AG09319 (cell line): ENCODE measurements at regions not wholly inside any gene's neighbourhood (a gene's known extent, or its start where the extent isn't known, plus 50 kb on each side); places are given as distances from the start of the nearest gene placed in this dataset.
A peak's percentile ranks its signal among the peaks of the same experiment; 100 is the strongest.

Experiments used
- DNase-seq: peaks from one replicate; pipeline ENCODE4 v3.0.0-alpha.2; 2010; ENCODE audit warnings: low read depth; ENCODE audit errors: extremely low read depth
- TF ChIP-seq, protein P1 (sequence below): IDR thresholded peaks from 2 replicates; pipeline ENCODE4 v1.5.1; 2011; ENCODE audit warnings: low read depth, mild to moderate bottlenecking, inconsistent platforms, low read length, moderate library complexity

- peak; percentile 16 for DNase-seq
- TF ChIP-seq, protein P1, sequence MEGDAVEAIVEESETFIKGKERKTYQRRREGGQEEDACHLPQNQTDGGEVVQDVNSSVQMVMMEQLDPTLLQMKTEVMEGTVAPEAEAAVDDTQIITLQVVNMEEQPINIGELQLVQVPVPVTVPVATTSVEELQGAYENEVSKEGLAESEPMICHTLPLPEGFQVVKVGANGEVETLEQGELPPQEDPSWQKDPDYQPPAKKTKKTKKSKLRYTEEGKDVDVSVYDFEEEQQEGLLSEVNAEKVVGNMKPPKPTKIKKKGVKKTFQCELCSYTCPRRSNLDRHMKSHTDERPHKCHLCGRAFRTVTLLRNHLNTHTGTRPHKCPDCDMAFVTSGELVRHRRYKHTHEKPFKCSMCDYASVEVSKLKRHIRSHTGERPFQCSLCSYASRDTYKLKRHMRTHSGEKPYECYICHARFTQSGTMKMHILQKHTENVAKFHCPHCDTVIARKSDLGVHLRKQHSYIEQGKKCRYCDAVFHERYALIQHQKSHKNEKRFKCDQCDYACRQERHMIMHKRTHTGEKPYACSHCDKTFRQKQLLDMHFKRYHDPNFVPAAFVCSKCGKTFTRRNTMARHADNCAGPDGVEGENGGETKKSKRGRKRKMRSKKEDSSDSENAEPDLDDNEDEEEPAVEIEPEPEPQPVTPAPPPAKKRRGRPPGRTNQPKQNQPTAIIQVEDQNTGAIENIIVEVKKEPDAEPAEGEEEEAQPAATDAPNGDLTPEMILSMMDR: no peak
These were observed 537.3 kb upstream of the NR2F2 start for GRCh38 chr15:95793231-95793630.

DNA sequence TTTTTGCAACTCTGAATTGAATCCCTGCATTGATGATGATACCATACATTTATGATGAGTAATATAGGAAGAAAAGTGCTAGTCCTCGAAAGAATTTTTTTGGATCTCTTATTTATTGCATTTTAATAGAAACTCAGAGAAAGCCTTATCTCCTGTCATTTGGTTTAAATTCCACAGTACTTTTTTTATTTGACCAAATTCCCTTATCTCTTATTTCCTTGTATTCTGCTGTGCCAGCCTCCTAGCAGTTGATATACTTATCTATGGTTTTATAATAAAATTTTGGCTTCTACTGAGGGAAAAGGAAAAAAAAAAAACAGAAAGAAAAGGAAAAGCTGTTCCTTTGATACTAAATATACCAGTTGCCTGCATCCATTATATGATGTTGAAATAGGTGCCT lies 535.1 kb upstream of the NR2F2 start:
- no peak for DNase-seq
- TF ChIP-seq, protein P1: no peak

GRCh38 chr15:95799286-95800200 lies 531.0 kb upstream of the NR2F2 start:
- TF ChIP-seq, protein P1: no peak
- peak; percentile 32 for DNase-seq

DNA sequence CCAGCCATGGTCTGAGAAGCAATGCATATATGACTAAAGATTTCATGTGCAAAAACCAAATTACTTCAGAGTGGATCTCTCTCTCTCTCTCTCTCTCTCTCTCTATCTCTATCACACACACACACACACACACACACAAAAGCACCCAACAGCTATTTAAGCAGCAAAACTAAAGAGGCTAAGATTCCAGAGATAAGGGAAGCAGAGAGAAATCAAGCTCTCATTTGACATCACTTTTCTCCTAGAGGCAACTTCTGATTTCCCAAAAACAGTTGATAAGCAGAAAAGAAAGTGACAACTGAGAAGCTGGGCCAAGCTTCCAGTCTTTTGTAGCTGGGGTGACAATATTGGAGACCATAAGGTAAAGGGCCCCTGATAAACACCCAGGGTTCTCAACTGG lies 526.0 kb upstream of the NR2F2 start:
- DNase-seq: no peak
- TF ChIP-seq, protein P1: no peak

GRCh38 chr15:95812491-95812890 lies 518.0 kb upstream of the NR2F2 start:
- TF ChIP-seq, protein P1: no peak
- no peak for DNase-seq

DNA sequence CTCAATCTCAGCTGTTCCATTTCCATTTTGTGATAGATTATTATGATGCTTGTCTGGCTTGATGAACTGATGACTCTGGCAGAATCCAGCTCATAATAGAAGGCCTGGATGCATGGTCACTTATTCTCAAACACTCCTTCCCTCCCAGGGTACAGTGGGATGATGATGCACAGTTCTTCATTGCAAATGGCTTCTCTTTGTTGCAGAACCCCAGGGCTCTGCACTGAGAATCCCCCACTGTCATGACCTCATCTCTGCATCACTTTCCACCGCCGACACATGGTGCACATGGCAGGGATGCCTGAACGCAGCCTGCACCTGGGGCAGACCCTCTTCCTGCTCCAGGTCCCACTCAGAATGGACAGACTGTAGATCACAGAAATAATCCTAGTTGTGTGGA lies 515.6 kb upstream of the NR2F2 start:
- TF ChIP-seq, protein P1: no peak
- DNase-seq: no peak

DNA sequence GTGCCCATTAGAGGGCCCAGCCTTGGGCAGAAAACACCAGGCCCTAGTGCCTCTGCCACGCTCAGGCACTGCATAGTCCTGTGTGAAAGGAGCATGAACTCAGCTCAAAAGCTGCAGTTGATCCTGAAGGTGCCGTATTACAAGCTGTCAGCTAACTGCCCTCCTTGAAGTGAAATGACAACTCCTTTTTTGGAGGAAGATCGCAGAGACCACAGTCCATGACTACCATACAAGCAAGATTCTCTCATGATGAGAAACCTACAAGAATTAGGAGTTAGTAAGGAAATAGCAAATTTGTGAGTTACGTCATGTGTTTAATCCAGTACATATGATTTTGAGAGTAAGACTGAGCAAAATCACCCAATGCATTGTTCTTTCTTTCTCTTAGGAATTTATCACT lies 513.9 kb upstream of the NR2F2 start:
- TF ChIP-seq, protein P1: no peak
- no peak for DNase-seq
